Stimulated activated effector memory CD8-positive, alpha-beta T cell treated with anti-CD3 and anti-CD28 coated beads, Interleukin-12 subunit alpha, Interleukin-12 subunit beta, amount 100 ng/mL, for 72 hours (primary cell): ENCODE measurements at regions not wholly inside any gene's neighbourhood (a gene's known extent, or its start where the extent isn't known, plus 50 kb on each side); places are given as distances from the start of the nearest gene placed in this dataset.
"Not testable (repeated sequence)": the region's sequence is repeated elsewhere in the genome, so short reads cannot be mapped to it uniquely, and the experiment has no call there.

Source experiments
- ATAC-seq: fragments of 150-1000 bp; cut with Tn5 transposase; 2 replicates; pipeline ENCODE4 v1.10.0; 2021
- DNase-seq, 2 donors: peaks; one replicate each; pipeline ENCODE4 v3.0.0; 2021 to 2022; ENCODE audit warnings: low spot score in 2 of 2
- H3K27ac Mint-ChIP-seq: one replicate; pipeline ENCODE4 v1.8.0; 2022; ENCODE audit warnings: mild to moderate bottlenecking, mixed read lengths
- H3K36me3 Mint-ChIP-seq: one replicate; pipeline ENCODE4 v1.8.0; 2022; ENCODE audit warnings: mild to moderate bottlenecking, mixed read lengths
- H3K4me1 Mint-ChIP-seq: one replicate; pipeline ENCODE4 v1.8.0; 2022; ENCODE audit warnings: mixed read lengths
- H3K4me3 Mint-ChIP-seq: one replicate; pipeline ENCODE4 v1.8.0; 2022; ENCODE audit warnings: mild to moderate bottlenecking, mixed read lengths
- H3K9me3 Mint-ChIP-seq: one replicate; pipeline ENCODE4 v1.8.0; 2022; ENCODE audit warnings: mixed read lengths

DNA sequence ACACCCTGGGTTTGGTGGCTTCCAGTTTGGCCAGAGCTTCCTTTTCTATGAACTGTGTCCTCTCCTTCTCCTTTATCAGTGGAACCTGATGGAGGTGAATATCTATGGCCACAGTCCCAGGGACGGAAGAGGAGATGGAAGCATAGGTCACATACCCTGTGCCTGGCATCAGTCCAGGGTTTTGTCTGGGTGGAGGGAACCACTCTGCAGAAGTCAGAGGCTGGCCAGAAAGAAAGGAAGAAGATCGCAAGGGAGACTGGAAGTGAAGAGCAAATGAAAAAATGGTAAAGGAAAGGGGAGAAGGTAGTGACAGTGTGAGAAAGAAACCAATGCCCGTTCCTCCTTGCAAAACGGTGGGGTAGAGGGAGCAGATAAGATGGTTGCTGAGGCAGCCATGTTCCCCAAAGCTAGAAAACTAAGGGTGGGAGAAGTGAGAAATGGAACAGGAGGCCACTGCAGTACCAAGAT, 77.9 kb upstream of the HECW1 start:
- Mint-ChIP-seq H3K4me3 (no peak overlapping the region), H3K9me3 (no peaks in the 10 kb centered on the region), H3K36me3 (no peaks in the 10 kb centered on the region), H3K4me1 (no peaks in the 10 kb centered on the region), H3K27ac (no peak overlapping the region)
- ATAC-seq (no peak), DNase-seq (no peak)

DNA sequence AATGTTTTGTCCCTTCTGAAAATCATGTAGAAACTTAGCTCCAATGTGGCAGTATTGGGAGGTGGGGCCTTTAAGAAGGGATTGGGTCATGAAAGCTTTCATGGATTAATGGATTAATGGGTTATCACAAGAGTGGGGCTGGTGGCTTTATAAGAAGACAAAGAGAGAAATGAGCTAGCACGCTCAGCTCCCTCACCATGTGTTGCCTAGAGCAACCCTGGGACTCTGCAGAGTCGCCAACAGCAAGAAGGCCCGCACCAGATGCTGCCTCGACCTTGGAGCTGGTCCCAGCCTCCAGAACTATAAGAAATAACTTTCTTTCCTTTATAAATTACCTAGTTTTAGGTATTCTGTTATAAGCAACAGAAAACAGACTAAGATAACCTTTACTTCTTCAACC, 74.9 kb upstream of the HECW1 start:
- ATAC-seq = no peak
- H3K36me3 Mint-ChIP-seq = no peaks in the 10 kb centered on the region
- no peak for DNase-seq
- H3K9me3 Mint-ChIP-seq = no peaks in the 10 kb centered on the region
- H3K4me3 Mint-ChIP-seq = no peak overlapping the region
- no peaks in the 10 kb centered on the region for H3K4me1 Mint-ChIP-seq
- no peak overlapping the region for H3K27ac Mint-ChIP-seq

DNA sequence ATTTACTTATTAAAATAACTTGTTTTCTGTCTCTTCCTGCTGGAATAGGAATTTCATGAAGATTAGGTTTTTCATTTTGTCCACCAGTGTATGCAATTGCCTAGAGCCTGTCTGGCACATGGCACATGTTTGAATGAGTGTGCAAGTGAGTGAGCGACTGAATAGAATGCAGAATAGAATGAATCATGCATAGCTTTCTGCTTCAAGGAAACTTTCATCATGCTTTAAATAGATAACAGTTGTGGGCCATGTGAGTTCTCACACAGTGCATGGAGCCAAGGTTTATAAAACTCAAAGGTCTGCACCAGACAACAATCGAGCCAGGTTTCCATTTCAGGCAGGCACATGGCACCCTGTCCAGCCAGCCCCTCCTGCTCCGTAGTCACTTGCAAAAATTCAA, 74.2 kb upstream of the HECW1 start:
- DNase-seq (no peak), ATAC-seq (no peak)
- no peak overlapping the region for H3K4me3 Mint-ChIP-seq
- H3K27ac Mint-ChIP-seq = no peak overlapping the region
- H3K4me1 Mint-ChIP-seq = no peaks in the 10 kb centered on the region
- H3K36me3 Mint-ChIP-seq = no peaks in the 10 kb centered on the region
- no peaks in the 10 kb centered on the region for H3K9me3 Mint-ChIP-seq

DNA sequence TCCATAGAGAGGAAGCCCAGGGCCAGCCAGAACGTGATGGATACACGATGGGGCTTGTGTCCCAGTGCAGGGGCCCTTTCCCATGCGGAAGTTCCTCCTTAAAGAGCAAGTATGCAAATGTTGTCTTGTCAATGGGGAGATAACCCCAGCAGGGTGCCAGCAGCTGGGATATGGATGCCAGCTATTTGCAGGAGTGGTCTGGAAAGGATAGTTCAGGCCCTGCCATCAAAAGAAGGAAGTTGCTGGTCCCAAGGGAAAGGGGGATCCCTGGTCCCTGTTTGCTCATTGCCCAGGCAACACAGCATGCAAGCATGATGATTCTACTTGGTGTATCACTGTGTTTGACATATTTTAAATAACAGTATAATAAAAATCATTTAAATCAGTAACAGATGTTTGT, 73.1 kb upstream of the HECW1 start:
- DNase-seq (no peak), ATAC-seq (no peak)
- Mint-ChIP-seq H3K36me3 (no peaks in the 10 kb centered on the region), H3K27ac (no peak overlapping the region), H3K9me3 (no peaks in the 10 kb centered on the region), H3K4me3 (no peak overlapping the region), H3K4me1 (no peaks in the 10 kb centered on the region)

DNA sequence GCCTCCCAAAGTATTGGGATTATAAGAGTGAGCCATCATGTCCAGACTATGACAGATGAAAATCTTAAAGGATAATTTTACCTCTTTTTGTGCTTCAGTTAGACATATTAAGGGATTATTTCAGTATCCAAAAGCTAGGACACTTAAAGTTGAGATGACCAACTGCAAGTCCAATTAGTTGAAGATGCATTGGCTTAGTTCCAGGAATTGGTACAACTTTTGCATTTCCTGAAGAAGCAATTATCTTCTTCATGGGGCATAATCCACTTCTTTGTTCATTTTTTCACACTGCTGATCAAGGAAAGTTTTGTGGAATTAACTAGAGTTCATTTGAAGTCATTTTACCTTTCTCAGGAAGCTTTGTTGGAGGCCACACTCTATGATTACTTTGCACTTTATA, 72.0 kb upstream of the HECW1 start:
- no peak overlapping the region for H3K4me3 Mint-ChIP-seq
- DNase-seq = no peak
- no peaks in the 10 kb centered on the region for H3K36me3 Mint-ChIP-seq
- no peak overlapping the region for H3K27ac Mint-ChIP-seq
- no peaks in the 10 kb centered on the region for H3K9me3 Mint-ChIP-seq
- ATAC-seq = no peak
- H3K4me1 Mint-ChIP-seq = no peaks in the 10 kb centered on the region

DNA sequence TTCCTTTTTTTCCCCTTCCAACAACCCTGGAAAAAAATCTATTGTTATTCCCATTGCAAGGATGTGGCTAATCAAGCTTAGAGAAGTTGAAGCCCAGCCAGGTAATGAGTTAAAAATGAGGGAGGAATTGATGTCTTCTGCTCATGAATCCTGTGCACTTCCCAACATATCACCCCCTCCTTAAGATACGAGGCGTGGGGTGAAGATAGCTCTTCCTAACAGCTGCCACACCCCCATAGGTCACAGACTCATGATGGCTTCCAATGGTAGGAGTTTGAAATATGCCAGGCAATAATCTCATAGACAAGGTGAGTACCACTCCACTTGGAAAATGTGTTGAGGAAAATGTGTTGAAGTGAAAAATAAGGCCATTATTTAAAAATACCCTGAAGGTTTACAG, 71.3 kb upstream of the HECW1 start:
- no peaks in the 10 kb centered on the region for H3K4me1 Mint-ChIP-seq
- H3K27ac Mint-ChIP-seq = no peak overlapping the region
- H3K36me3 Mint-ChIP-seq = no peaks in the 10 kb centered on the region
- no peaks in the 10 kb centered on the region for H3K9me3 Mint-ChIP-seq
- DNase-seq = no peak
- ATAC-seq = no peak
- no peak overlapping the region for H3K4me3 Mint-ChIP-seq

DNA sequence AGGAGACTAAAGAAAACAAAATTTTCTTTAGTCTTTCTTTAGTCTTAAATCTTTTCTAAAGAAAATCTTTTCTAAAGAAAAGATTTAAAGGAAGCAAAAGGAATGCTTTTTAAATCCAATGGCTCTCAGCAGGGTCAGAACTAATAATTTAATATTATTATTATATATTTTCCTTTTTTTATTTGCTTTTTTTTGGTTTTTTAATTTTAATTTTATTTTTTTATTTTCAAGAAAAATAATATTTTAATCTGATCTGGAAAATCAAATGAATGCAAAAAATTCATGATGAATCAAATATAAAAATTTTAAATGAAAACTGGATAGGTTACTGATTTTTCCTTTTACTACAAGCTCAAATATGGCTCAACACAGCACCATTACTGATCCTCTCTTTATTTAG, 70.7 kb upstream of the HECW1 start:
- no peak overlapping the region for H3K27ac Mint-ChIP-seq
- H3K9me3 Mint-ChIP-seq = no peaks in the 10 kb centered on the region
- ATAC-seq (no peak), DNase-seq (no peak)
- no peak overlapping the region for H3K4me3 Mint-ChIP-seq
- H3K36me3 Mint-ChIP-seq = no peaks in the 10 kb centered on the region
- H3K4me1 Mint-ChIP-seq = no peaks in the 10 kb centered on the region

DNA sequence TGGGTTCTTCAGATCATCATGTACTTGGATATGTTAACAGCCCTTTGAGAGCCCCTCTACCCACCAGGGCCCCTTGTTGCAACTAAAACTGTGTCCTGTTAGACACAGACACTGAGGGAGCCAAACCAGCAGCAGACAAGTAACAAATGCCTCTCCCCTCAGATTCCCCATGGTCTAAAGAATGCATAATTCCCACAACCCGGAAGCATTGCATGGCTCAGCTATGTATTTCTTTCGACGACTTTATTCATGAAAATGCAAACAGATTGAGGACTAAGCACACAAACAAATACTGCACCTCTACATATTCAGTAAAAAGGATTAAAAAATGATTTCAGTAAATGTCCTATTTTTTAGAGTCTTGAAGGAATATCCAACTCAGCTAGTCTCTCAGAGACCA, 70.1 kb upstream of the HECW1 start:
- no peak overlapping the region for H3K27ac Mint-ChIP-seq
- no peak overlapping the region for H3K4me3 Mint-ChIP-seq
- ATAC-seq (no peak), DNase-seq (no peak)
- no peaks in the 10 kb centered on the region for H3K4me1 Mint-ChIP-seq
- H3K36me3 Mint-ChIP-seq = no peaks in the 10 kb centered on the region
- no peaks in the 10 kb centered on the region for H3K9me3 Mint-ChIP-seq

DNA sequence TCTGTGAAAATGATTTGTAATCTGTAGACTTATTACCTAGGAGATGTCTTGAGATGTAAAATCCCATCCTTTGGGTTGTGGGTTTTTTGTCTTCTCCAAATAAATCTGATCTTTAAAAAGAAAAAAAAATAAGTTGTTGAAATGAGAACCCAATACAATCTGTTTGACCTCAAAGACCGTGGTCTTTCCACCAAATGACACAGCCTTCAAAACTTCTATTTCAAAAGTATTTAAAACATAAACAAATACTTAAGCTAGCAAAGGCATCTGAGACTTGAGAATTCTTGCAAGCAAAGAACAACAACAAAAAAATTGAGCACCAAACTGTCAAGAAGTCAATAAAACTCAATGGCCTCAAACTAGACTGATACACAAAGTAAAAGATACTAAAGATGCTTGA, 67.9 kb upstream of the HECW1 start:
- H3K9me3 Mint-ChIP-seq = peaks cover 8% of the 10 kb centered on the region
- H3K4me3 Mint-ChIP-seq = no peak overlapping the region
- no peak overlapping the region for H3K27ac Mint-ChIP-seq
- H3K4me1 Mint-ChIP-seq = no peaks in the 10 kb centered on the region
- no peak for DNase-seq
- no peak for ATAC-seq
- no peaks in the 10 kb centered on the region for H3K36me3 Mint-ChIP-seq

DNA sequence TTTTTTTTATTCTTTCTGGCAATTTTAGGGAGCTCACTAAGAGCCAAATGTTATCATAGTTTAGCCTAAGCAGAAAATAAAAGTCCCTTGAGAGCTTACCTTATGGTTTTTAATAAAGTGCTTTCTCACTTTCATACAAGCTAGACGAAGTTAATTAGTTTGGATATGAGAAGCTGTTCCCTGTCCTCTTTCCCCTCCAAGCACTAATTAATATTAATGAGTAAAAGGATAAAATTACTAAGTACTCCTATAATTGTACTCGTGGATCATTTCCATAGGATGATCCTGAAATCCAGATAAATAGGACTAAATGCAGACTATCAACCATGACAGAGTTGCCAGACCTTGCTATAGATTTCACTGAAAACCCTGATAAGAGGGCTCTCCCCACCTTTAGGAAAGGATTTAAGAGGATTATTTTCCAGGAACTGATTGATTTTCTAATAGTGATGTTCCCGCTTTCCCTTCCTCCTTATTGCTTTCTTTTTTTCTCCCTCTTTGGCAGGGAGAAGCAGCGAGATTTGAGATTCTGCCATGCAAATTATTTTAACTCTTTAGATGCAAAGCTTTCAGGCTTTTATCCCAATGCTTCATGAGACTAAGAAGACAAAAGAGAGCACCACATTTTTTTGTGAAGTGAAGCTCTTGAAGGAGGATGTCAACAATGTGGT, 58.3 kb upstream of the HECW1 start:
- ATAC-seq (no peak), DNase-seq (no peak)
- no peak overlapping the region for H3K27ac Mint-ChIP-seq
- no peaks in the 10 kb centered on the region for H3K36me3 Mint-ChIP-seq
- no peaks in the 10 kb centered on the region for H3K4me1 Mint-ChIP-seq
- peaks cover 2% of the 10 kb centered on the region for H3K9me3 Mint-ChIP-seq
- H3K4me3 Mint-ChIP-seq = no peak overlapping the region

DNA sequence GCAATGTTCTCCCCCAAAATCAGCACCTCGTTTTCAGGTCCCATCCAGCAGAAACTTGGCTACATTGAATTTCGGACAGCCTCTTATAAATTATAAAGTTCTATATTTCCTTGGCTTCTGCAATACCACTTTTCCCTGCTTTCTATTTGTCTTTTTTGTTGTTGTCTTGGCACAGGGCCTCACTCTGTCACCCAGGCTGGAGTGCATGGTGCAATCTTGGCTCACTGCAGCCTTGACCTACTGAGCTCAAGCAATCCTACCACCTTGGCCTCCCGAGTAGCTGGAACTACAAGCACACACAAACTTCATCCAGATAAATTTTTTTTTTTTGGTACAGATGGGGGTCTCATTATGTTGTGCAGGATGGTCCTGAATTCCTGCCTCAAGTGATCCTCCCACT, 55.3 kb upstream of the HECW1 start:
- H3K4me3 Mint-ChIP-seq = no peak overlapping the region
- H3K36me3 Mint-ChIP-seq = no peaks in the 10 kb centered on the region
- H3K9me3 Mint-ChIP-seq = no peaks in the 10 kb centered on the region

DNA sequence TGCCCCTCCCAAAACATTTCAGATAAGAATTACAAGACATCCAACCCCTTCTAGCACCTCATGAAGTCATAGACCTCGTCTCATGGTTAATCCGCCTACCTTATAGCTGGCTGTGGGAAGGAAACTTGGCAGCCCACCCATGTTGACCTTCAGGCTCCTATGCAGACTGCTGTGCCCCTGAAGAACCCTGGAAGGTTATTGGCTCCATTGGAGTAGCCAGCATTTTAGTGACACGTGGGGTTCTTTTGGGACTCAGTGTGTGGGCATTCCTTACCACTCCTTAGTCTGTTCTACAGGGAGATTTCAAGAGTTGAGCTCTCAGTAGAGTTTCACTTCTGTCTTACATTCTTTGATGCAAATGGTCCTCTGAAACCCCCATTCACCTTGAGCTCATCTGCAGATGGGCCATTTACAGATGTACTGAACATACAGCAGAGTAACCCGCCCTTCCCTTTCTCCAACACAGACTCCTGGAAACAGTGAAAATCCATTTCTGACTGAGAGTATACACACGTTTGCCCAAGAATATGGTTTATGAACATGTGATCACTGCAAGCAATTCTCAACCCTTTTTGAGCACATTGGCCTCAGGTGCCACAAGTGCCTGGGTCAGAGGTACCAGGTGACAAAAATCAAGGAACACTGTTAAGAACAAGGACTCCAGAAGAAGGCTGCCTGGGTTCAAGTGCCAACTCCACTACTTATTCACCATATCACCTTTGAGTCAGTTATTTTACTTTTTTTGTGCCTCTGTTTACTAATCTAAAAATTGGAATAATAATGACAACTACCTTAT, 54.0 kb upstream of the HECW1 start:
- DNase-seq = no peak
- Mint-ChIP-seq H3K27ac (no peak overlapping the region), H3K4me1 (no peaks in the 10 kb centered on the region), H3K9me3 (no peaks in the 10 kb centered on the region), H3K4me3 (no peak overlapping the region), H3K36me3 (no peaks in the 10 kb centered on the region)
- no peak for ATAC-seq

More for the DNA sequence above, 55.3 kb upstream of the HECW1 start:
- Mint-ChIP-seq H3K27ac (no peak overlapping the region), H3K4me1 (no peaks in the 10 kb centered on the region)
- no peak for ATAC-seq
- no peak for DNase-seq

DNA sequence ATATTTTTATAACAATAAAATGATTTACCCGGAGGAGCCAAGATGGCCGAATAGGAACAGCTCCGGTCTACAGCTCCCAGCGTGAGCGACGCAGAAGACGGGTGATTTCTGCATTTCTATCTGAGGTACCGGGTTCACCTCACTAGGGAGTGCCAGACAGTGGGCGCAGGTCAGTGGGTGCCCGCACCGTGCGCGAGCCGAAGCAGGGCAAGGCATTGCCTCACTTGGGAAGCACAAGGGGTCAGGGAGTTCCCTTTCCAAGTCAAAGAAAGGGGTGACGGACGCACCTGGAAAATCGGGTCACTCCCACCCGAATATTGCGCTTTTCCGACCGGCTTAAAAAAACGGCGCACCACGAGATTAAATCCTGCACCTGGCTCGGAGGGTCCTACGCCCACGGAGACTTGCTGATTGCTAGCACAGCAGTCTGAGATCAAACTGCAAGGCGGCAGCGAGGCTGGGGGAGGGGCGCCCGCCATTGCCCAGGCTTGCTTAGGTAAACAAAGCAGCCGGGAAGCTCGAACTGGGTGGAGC, 53.3 kb upstream of the HECW1 start:
- ATAC-seq, H3K27ac Mint-ChIP-seq, H3K36me3 Mint-ChIP-seq, DNase-seq, H3K4me1 Mint-ChIP-seq, H3K4me3 Mint-ChIP-seq, H3K9me3 Mint-ChIP-seq: not testable (repeated sequence)
